SK-N-SH treated with all-trans-retinoic acid at 6 μM for 48 hours (cell line): ENCODE measurements at regions not wholly inside any gene's neighbourhood (a gene's known extent, or its start where the extent isn't known, plus 50 kb on each side); places are given as distances from the start of the nearest gene placed in this dataset.

ENCODE experiments used
- ATAC-seq: fragments of 200-7000 bp; cut with Tn5 transposase; 3 replicates; pipeline ENCODE4 v1.9.1; 2020; ENCODE audit warnings: mild to moderate bottlenecking, moderate library complexity
- ARNTL ChIP-seq: fragments of 450-650 bp; formaldehyde crosslinking; IDR thresholded peaks from 2 replicates; pipeline ENCODE4 v1.5.0; 2020; ENCODE audit warnings: low read depth, mild to moderate bottlenecking, moderate library complexity, borderline replicate concordance
- BACH2 ChIP-seq: fragments of 250-450 bp; sonication (Bioruptor Pico); IDR thresholded peaks from 2 replicates; pipeline ENCODE4 v1.9.0; 2021; ENCODE audit warnings: mild to moderate bottlenecking, borderline replicate concordance
- CSDC2 ChIP-seq: fragments of 250-450 bp; sonication (Bioruptor Pico); IDR thresholded peaks from 2 replicates; pipeline ENCODE4 v1.5.0; 2020; ENCODE audit warnings: mild to moderate bottlenecking, moderate library complexity
- ESRRG ChIP-seq: fragments of 250-450 bp; sonication (Bioruptor Pico); IDR thresholded peaks from 2 replicates; pipeline ENCODE4 v1.6.1; 2021; ENCODE audit warnings: mild to moderate bottlenecking
- GLIS3 ChIP-seq: fragments of 250-450 bp; sonication (Bioruptor Pico); IDR thresholded peaks from 2 replicates; pipeline ENCODE4 v1.5.0; 2020; ENCODE audit warnings: mild to moderate bottlenecking, moderate library complexity
- ISL1 ChIP-seq: fragments of 250-450 bp; sonication (Bioruptor Pico); IDR thresholded peaks from 2 replicates; pipeline ENCODE4 v2.1.2; 2022; ENCODE audit warnings: mild to moderate bottlenecking, moderate library complexity
- OSR1 ChIP-seq: fragments of 250-450 bp; sonication (Bioruptor Pico); IDR thresholded peaks from 2 replicates; pipeline ENCODE4 v1.8.0; 2022; ENCODE audit warnings: moderate library complexity, mild to moderate bottlenecking, inconsistent platforms
- RARB ChIP-seq: fragments of 250-450 bp; sonication (Bioruptor Pico); IDR thresholded peaks from 2 replicates; pipeline ENCODE4 v1.8.0; 2021; ENCODE audit warnings: mild to moderate bottlenecking, moderate library complexity
- TCF4 ChIP-seq: fragments of 250-450 bp; sonication (Bioruptor Pico); IDR thresholded peaks from 2 replicates; pipeline ENCODE4 v1.8.0; 2021; ENCODE audit warnings: mild to moderate bottlenecking, moderate library complexity, borderline replicate concordance
- TOX ChIP-seq: fragments of 250-450 bp; sonication (Bioruptor Pico); IDR thresholded peaks from 2 replicates; pipeline ENCODE4 v1.8.0; 2021; ENCODE audit warnings: mild to moderate bottlenecking, moderate library complexity, borderline replicate concordance
- ZFP30 ChIP-seq: fragments of 450-650 bp; formaldehyde crosslinking; IDR thresholded peaks from 2 replicates; pipeline ENCODE4 v1.5.0; 2022; ENCODE audit warnings: mild to moderate bottlenecking, moderate library complexity
- ZNF565 ChIP-seq: fragments of 450-650 bp; formaldehyde crosslinking; conservative IDR thresholded peaks from 2 replicates; pipeline ENCODE4 v1.5.0; 2020; ENCODE audit warnings: low read depth, mild to moderate bottlenecking, moderate library complexity
- ZNF70 ChIP-seq: fragments of 450-650 bp; formaldehyde crosslinking; IDR thresholded peaks from 2 replicates; pipeline ENCODE4 v1.5.0; 2020; ENCODE audit warnings: mild to moderate bottlenecking, moderate library complexity
- ZNF8 ChIP-seq: fragments of 450-650 bp; formaldehyde crosslinking; IDR thresholded peaks from 2 replicates; pipeline ENCODE4 v1.5.0; 2020; ENCODE audit warnings: mild to moderate bottlenecking, moderate library complexity
- TF ChIP-seq, protein P1 (sequence below): fragments of 250-450 bp; sonication (Bioruptor Pico); IDR thresholded peaks from 2 replicates; pipeline ENCODE4 v1.5.1; 2021; ENCODE audit warnings: mild to moderate bottlenecking, moderate library complexity
- TF ChIP-seq, protein P2 (sequence below): fragments of 250-450 bp; sonication (Bioruptor Pico); IDR thresholded peaks from 2 replicates; pipeline ENCODE4 v1.5.1; 2020; ENCODE audit warnings: low read depth, mild to moderate bottlenecking, moderate library complexity
- TF ChIP-seq, protein P3 (sequence below): fragments of 250-450 bp; sonication (Bioruptor Pico); IDR thresholded peaks from 2 replicates; pipeline ENCODE4 v1.8.0; 2020; ENCODE audit warnings: mild to moderate bottlenecking, moderate library complexity, borderline replicate concordance
- TF ChIP-seq, protein P4 (sequence below): fragments of 250-450 bp; sonication (Bioruptor Pico); IDR thresholded peaks from 2 replicates; pipeline ENCODE4 v1.8.0; 2021; ENCODE audit warnings: low read depth, mild to moderate bottlenecking, moderate library complexity, borderline replicate concordance
- TF ChIP-seq, protein P5 (sequence below): fragments of 250-450 bp; sonication (Bioruptor Pico); IDR thresholded peaks from 2 replicates; pipeline ENCODE4 v1.5.0; 2020; ENCODE audit warnings: mild to moderate bottlenecking, moderate library complexity

DNA sequence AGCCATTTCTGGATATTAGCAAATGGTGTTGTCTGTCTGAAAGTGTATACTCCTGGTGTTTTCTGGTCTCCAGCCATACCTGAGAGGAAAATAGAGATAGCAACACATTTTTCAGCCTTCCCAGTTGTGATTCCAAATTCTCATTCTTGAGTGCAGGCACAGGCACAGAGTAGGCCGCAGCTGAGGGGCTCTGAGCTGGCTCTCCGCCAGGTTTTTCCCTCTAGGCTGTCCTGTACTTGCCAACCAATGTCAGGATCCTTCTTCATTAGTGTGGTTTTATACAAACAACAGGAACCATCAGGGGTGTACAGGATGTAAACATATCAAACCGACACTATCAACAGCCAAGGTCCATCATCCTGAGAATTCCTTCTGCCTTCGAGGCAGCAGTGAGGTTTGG is 1733.6 kb upstream of the CELF4 start:
- ATAC-seq, result no peak
- TF ChIP-seq BACH2 (CRISPR knock-in tag) (no peak), ZNF565 (CRISPR knock-in tag) (no peak), GLIS3 (CRISPR knock-in tag) (no peak), ESRRG (CRISPR knock-in tag) (no peak), ZNF8 (no peak), TOX (CRISPR knock-in tag) (no peak), ARNTL (CRISPR knock-in tag) (no peak), OSR1 (CRISPR knock-in tag) (no peak), ISL1 (CRISPR knock-in tag) (no peak), ZNF70 (no peak), CSDC2 (CRISPR knock-in tag) (no peak)
- TF ChIP-seq, protein P1, sequence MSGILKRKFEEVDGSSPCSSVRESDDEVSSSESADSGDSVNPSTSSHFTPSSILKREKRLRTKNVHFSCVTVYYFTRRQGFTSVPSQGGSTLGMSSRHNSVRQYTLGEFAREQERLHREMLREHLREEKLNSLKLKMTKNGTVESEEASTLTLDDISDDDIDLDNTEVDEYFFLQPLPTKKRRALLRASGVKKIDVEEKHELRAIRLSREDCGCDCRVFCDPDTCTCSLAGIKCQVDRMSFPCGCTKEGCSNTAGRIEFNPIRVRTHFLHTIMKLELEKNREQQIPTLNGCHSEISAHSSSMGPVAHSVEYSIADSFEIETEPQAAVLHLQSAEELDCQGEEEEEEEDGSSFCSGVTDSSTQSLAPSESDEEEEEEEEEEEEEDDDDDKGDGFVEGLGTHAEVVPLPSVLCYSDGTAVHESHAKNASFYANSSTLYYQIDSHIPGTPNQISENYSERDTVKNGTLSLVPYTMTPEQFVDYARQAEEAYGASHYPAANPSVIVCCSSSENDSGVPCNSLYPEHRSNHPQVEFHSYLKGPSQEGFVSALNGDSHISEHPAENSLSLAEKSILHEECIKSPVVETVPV (CRISPR knock-in tag), result no peak
- TF ChIP-seq, protein P2, sequence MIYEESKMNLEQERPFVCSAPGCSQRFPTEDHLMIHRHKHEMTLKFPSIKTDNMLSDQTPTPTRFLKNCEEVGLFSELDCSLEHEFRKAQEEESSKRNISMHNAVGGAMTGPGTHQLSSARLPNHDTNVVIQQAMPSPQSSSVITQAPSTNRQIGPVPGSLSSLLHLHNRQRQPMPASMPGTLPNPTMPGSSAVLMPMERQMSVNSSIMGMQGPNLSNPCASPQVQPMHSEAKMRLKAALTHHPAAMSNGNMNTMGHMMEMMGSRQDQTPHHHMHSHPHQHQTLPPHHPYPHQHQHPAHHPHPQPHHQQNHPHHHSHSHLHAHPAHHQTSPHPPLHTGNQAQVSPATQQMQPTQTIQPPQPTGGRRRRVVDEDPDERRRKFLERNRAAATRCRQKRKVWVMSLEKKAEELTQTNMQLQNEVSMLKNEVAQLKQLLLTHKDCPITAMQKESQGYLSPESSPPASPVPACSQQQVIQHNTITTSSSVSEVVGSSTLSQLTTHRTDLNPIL (CRISPR knock-in tag), result no peak
- TF ChIP-seq, protein P3, sequence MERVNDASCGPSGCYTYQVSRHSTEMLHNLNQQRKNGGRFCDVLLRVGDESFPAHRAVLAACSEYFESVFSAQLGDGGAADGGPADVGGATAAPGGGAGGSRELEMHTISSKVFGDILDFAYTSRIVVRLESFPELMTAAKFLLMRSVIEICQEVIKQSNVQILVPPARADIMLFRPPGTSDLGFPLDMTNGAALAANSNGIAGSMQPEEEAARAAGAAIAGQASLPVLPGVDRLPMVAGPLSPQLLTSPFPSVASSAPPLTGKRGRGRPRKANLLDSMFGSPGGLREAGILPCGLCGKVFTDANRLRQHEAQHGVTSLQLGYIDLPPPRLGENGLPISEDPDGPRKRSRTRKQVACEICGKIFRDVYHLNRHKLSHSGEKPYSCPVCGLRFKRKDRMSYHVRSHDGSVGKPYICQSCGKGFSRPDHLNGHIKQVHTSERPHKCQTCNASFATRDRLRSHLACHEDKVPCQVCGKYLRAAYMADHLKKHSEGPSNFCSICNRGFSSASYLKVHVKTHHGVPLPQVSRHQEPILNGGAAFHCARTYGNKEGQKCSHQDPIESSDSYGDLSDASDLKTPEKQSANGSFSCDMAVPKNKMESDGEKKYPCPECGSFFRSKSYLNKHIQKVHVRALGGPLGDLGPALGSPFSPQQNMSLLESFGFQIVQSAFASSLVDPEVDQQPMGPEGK, result no peak
- TF ChIP-seq, protein P4, sequence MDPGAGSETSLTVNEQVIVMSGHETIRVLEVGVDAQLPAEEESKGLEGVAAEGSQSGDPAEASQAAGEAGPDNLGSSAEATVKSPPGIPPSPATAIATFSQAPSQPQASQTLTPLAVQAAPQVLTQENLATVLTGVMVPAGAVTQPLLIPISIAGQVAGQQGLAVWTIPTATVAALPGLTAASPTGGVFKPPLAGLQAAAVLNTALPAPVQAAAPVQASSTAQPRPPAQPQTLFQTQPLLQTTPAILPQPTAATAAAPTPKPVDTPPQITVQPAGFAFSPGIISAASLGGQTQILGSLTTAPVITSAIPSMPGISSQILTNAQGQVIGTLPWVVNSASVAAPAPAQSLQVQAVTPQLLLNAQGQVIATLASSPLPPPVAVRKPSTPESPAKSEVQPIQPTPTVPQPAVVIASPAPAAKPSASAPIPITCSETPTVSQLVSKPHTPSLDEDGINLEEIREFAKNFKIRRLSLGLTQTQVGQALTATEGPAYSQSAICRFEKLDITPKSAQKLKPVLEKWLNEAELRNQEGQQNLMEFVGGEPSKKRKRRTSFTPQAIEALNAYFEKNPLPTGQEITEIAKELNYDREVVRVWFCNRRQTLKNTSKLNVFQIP, result no peak

DNA sequence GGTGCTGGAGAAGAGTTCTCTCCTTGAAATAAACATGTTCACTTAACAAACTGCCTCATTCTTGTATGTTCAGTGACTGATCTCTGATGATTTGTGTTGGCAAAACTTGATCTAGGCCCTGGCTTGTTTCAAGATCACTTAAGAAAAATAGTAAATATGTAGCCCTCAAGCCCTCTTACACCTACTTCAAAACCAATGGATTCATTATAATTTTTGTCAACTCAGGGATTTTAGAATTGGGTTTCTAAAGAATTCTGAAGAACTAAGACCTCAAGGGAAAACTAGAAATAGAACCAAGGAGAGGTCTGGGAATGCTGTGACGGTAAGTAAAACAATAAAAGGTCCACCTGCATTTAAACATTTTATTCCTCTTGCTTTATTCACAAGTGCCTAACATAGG is 1731.6 kb upstream of the CELF4 start:
- TF ChIP-seq, protein P4, result no peak
- ATAC-seq, result no peak

DNA sequence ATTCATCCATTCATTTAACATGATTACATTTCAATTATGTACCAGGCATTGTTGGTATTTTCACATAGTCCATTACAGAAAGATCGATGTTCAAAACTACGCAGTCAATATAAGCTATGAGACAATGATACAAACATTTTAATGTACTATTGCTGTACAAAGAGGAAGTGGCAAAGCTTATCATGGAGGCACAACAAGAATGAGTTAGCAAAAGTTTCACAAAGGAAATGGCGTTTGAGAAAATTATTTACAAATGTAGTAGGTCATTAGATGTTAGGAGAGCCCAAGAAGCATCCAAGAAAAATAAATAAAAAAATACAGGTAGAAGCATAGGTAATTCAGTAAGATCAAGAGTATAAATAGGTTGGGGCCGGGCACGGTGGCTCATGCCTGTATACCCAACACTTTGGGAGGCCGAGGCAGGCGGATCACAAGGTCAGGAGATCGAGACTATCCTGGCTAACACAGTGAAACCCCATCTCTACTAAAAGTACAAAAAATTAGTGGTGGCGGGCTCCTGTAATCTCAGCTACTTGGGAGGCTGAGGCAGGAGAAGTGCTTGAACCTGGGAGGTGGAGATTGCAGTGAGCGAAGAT is 1730.8 kb upstream of the CELF4 start:
- no peak for TF ChIP-seq ZNF565 (CRISPR knock-in tag)
- TF ChIP-seq, all 23 proteins: peak for 0
- ATAC-seq, result no peak

DNA sequence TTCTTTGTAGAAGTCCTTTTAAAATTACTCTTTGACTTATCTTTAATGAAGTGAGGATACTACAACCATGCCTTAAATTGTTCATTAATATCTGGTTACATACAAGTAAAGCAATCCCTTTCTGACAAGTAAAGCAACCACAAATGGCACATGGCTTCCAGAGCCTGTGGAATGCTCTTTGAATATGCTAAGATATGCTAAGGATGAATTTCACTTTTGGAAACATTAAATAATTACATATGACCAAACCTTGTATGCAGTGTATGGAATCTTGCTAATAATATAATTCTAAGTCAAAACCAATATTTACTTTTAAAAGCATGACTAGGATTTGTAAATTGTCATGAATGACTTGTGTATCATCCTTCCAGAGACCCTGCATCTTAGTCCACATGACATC is 1711.2 kb upstream of the CELF4 start:
- no peak for ATAC-seq
- TF ChIP-seq RARB (CRISPR knock-in tag), result no peak
- TF ChIP-seq, protein P5, sequence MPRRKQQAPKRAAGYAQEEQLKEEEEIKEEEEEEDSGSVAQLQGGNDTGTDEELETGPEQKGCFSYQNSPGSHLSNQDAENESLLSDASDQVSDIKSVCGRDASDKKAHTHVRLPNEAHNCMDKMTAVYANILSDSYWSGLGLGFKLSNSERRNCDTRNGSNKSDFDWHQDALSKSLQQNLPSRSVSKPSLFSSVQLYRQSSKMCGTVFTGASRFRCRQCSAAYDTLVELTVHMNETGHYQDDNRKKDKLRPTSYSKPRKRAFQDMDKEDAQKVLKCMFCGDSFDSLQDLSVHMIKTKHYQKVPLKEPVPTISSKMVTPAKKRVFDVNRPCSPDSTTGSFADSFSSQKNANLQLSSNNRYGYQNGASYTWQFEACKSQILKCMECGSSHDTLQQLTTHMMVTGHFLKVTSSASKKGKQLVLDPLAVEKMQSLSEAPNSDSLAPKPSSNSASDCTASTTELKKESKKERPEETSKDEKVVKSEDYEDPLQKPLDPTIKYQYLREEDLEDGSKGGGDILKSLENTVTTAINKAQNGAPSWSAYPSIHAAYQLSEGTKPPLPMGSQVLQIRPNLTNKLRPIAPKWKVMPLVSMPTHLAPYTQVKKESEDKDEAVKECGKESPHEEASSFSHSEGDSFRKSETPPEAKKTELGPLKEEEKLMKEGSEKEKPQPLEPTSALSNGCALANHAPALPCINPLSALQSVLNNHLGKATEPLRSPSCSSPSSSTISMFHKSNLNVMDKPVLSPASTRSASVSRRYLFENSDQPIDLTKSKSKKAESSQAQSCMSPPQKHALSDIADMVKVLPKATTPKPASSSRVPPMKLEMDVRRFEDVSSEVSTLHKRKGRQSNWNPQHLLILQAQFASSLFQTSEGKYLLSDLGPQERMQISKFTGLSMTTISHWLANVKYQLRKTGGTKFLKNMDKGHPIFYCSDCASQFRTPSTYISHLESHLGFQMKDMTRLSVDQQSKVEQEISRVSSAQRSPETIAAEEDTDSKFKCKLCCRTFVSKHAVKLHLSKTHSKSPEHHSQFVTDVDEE (CRISPR knock-in tag), result no peak
- no peak for TF ChIP-seq ZNF70
- no peak for TF ChIP-seq ZNF565 (CRISPR knock-in tag)
- TF ChIP-seq TCF4, result no peak
- TF ChIP-seq ISL1 (CRISPR knock-in tag), result no peak
- TF ChIP-seq TOX (CRISPR knock-in tag), result no peak
- no peak for TF ChIP-seq GLIS3 (CRISPR knock-in tag)
- no peak for TF ChIP-seq ZFP30 (CRISPR knock-in tag)
- TF ChIP-seq BACH2 (CRISPR knock-in tag), result no peak
